GM18867 (cell line): ENCODE measurements at regions not wholly inside any gene's neighbourhood (a gene's known extent, or its start where the extent isn't known, plus 50 kb on each side); places are given as distances from the start of the nearest gene placed in this dataset.
"Not testable (repeated sequence)": the region's sequence is repeated elsewhere in the genome, so short reads cannot be mapped to it uniquely, and the experiment has no call there.

Experiments
- ATAC-seq: cut with Tn5 transposase; IDR thresholded peaks from one replicate; pipeline ENCODE4 v1.9.1; 2021; ENCODE audit warnings: mild to moderate bottlenecking, moderate library complexity; ENCODE audit not compliant: unreplicated experiment

DNA sequence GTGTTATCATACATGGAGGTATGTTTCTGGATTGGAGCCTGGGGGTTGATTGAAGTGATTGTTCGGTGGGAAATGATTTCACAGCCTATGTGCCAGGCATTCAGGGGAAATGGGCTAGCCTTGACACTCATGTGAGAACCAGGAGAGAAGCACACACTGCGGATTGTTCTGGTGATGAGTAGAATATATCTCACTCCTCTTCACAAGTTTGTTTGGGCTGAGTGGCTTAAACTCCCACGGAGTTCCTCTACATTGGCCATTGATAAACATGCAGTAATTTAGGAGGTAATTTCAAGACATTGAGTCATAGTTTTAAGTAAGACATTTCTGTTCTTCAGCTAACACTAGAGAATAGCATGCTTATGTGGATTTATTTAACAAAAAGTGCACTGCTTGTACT lies 498.9 kb upstream of the NETO1 start:
- no peak for ATAC-seq

GRCh38 chr18:73365018-73365417 lies 497.2 kb upstream of the NETO1 start:
- no peak for ATAC-seq

DNA sequence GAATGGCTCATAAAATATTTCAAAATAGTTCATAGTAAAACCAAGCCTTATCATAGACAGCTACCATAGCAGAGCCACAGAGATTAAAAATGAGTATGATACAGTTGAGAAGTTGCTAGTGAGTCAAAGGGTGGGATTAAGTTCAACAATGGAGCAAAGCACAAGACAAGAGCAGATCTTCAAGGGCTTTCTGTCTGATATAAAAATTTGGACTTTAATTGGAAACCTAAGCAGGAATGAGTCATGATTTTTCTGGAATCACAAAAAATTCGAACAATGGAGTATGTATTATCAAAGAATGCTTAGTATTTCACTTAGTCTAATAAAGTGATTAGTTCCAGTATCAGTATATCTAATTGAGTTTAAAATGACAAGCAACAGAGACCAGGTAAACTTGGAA lies 487.3 kb upstream of the NETO1 start:
- ATAC-seq, result no peak

DNA sequence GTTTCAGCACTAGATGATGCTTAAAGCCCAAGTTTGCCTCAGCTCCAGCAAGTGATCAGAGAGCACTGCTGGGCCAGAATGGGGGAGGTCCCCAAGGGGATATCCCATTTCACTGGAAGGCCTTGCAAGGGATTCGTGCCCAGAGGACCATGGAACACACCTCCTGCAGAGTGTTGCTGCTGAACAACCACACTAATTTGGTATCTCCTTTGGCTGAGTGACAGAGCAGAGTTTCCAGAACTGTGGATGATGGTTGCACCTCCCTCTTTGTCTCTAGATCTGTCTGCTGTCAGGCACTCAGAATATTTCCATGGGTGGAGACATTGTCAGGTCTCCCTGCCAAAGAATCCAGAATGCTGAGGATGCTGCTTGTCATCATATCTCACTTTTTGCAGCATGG lies 484.8 kb upstream of the NETO1 start:
- no peak for ATAC-seq

- peak; percentile 83 for ATAC-seq
Measured at GRCh38 chr18:73340135-73340977, 472.6 kb upstream of the NETO1 start.

DNA sequence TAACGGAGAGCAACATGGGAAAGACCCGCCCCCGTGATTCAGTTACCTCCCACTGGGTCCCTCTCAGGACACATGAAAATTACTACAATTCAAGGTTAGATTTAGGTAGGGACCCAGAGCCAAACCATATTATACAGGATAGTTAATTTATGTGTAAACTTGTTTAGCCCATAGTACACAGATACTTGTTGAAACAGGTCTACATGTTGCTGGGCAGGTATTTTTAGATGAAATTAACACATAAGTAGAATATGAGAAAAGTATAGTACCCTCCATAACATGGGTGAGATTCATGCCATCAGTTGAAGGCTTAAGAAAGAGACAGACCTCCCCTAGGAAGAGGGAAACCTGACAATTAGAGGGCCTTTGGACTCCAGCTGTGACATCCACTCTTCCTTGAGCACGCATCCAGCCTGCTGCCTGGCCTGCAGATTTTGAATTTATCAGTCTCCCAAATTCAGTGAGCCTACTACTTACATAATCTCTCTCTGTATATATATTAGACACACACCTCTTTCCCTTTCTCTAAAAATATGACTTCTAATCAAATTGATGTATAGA lies 463.5 kb upstream of the NETO1 start:
- ATAC-seq, result no peak

DNA sequence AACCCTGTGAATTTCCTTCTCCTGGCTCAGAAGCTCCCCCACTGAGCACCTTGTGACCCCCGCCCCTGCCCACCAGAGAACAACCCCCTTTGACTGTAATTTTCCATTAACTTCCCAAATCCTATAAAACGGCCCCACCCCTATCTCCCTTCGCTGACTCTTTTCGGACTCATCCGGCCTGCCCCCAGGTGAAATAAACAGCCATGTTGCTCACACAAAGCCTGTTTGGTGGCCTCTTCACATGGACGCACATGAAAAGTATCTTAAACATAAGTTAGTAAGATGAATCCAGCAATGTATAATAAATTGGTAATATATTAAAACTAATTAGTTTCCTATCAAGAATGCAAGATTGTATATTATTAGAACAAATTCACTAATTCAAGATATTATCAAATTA lies 462.3 kb upstream of the NETO1 start:
- ATAC-seq, result not testable (repeated sequence)

DNA sequence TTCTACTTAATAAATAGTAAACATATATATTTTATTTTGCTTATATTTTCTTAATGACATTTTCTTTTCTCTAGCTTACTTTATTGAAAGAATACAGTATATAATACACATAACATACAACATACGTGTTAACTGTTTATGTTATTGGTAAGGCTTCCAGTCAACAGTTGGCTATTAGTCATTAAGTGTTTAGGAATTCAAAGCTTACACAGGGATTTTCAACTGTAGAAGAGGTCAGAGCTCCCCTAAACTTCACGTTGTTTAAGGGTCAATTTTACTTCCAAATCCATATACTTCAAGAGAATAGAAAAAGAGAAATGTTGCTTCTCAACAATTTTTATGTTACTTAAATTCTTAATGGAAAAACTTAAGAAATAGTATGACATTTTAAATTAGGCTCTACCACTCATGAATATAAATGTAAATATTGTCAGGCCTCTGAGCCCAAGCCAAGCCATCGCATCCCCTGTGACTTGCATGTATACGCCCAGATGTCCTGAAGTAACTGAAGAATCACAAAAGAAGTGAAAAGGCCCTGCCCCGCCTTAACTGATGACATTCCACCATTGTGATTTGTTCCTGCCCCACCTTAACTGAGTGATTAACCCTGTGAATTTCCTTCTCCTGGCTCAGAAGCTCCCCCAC lies 456.5 kb upstream of the NETO1 start:
- ATAC-seq, result not testable (repeated sequence)

DNA sequence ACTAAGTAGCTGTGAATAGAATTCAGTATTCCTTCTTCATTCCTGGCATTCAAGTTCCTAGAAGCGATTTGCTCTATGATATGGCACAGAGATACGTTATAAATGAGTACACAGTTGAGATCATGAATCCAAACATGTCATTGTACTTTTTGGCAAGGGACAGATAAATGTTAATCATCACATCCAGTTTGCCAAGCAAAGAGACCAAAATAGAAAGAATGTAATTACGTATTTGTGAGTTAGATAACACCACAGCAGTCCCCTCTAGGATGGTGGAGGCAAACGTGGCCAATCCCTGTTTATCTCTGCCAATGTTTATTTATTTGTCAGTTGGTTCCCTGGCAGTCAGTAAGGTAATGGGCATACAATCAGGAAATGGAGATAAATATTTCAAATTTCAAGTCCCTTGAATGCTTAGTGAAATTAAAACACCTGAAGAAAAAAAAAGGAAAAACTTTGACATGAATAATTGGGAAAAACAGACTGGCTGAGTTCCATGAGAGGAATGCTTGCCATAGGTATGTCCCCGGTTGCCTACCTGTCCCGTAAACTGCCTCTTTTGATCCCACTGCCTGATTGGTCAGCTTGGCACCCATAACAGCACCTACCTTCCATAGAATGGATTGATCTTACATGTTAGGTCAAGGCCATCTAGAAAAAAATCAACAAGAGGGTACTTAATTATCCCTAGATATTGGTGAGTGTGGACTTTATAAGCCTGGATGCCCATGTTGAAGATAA lies 451.1 kb upstream of the NETO1 start:
- no peak for ATAC-seq

DNA sequence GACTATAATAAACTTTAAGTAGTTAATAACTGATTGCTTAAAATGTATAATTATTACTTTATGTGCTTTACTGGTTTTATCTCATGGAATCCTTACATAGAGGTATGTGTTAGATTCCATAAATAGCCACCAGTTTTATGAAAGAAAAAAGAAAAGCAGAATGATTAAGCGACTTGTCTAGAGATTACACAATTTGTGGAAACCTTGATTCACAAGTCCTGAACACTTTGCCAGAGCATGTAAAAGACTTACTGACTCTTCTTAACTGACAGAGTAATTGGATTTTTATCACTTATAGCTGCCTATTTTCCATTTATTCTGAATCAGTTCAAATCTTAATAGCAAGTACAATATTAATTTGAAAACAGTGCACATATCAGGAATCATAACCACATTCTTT lies 448.7 kb upstream of the NETO1 start:
- ATAC-seq, result no peak

- no peak for ATAC-seq
Measured at GRCh38 chr18:73315381-73315780, 447.6 kb upstream of the NETO1 start.

DNA sequence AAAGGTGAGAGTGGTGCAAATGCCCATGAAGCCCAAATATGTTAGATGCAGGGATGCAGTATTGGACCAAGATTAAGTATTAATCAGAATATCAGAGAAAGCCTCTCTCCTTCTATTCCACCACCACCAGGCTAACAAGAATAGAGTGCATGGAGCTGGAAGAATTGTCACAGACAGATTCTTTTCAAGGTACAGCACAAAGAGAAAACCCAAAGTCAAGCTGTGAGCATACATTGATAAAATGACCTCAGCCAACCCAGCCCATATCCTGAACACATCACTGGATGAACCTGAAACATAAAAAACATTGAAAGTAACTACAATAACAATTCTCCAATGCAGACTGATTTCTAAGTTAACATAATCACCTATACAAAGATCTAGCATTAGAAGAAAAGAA lies 445.7 kb upstream of the NETO1 start:
- no peak for ATAC-seq

DNA sequence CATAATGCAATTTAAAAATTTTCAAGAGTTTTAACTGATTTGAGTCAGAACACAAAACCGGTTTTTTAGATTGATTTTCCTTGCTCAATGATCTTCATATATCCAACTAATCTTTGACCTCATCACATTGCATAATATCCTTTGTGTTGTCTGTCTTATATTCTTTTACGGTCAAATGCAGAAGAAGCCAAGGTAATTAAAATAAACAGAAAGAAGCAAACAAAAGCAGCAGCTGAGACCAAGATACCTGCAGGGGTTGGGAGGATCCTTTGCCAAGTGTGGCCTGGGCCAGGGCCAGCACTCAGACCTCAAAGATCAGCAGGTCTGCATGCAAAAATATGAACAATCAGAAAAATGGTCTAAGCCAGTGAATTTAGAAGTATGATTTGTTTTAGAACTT lies 428.9 kb upstream of the NETO1 start:
- ATAC-seq, result no peak

DNA sequence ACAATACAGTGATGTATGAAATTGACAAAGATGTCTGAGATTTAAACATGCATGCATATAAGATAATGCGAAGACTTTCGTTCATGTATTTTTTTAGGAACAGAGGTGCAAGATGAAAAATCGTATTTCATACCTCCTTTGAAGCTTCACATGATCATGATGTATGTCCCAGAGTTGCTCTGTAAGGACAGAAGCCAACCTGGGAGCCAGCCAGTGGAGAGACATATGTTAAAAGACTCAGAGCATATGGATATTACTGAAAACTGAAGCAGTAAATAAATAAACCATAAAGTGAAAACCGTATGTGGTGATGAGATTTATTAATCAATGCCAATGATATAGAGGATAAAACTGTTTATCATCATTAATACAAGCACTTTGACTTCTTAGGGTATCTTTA lies 424.4 kb upstream of the NETO1 start:
- ATAC-seq, result no peak

- no peak for ATAC-seq
Measured at GRCh38 chr18:73288813-73289212, 421.0 kb upstream of the NETO1 start.

GRCh38 chr18:73286584-73286983 lies 418.8 kb upstream of the NETO1 start:
- no peak for ATAC-seq

DNA sequence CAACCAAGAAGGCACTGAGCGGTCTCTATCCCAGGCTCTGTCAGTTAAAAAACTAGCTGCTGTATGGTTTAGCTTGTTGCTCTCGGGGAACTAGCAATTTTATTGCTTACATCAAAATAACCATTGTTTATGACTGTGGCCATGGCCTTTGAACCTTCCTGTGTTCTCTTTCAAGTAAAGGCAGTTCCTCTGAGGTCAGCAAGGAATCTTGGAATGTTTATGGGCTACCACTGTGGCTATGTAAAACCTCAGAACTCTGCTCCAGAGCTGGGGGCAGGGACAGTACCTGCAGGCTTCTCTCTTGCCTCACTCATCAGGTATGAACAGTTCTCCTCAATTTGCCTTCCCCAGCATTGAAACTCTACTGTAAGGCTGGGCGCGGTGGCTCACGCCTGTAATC lies 416.0 kb upstream of the NETO1 start:
- ATAC-seq, result no peak

DNA sequence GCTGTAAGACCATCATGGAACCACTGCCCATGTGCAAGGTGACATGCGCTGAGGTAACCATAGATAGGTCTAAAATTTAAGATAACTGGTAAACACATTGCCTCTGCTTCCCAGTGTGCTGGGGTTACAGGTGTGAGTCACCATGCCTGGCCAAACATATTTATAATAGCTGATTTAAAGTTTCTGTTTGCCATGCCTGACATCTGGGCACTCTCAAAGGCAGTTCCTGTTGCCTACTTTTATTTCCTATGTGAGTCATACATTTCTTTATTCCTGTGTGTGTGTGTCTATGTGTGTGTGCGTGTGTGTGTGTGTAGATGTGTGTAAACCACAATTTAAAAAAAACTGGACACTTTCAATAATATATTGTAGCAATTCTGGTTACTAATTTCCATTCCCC lies 415.2 kb upstream of the NETO1 start:
- ATAC-seq, result no peak

DNA sequence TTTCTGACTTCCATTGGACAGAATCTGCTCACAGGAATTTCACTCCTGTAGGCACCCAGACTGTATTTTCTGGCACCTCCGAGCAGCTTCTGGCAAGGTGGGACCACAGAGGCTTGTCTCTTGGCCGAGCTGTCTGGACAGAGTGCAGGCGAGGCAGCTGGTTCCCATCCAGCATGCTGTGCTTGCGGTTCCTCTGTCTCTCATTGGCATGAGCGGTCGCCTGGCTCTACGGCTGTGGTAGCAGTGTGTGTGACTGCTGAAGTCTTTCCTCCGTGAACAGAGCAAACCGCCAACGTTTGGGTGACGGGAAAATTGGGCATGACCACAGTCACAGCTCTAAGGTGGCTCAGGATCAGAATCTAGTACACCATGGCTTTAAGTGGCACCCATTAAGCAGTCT lies 411.7 kb upstream of the NETO1 start:
- no peak for ATAC-seq

DNA sequence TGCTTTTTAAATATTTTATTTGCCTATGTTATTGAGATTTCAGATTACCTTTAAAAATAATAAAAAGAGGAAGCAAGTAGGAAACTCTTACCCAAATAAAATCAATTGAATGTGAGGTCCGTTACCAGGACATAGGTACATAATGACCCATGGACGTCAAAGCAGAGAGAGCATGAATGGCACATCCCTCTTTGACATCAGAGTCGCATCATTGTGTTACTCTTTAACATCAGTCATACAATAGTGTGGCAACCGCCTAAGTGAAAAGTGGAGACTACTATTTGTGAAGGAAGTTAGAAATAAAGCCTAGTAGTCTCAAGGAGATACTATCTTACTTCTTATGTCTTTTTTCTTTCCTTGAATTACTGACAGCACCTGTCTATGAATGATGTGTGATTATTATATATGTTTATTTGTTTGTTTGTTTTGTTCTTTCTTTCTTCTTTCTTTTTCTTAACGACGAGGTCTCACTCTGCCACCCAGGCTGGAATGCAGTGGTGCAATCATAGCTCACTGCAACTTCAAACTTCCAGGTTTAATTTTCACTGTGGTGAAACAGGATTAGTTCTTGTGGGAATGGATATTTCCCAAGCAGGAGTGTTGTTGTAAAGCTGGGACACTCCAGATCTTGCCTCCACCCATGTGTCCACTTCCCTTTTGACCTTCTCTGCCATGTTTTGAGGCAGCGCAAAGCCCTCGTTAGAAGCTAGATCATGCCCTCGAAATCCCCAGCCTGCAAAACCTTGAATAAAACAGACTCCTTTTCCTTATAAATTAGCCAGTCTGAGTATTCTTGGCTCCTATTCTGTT lies 407.2 kb upstream of the NETO1 start:
- no peak for ATAC-seq
